Choroid plexus epithelial cell (primary cell): ENCODE measurements at regions not wholly inside any gene's neighbourhood (a gene's known extent, or its start where the extent isn't known, plus 50 kb on each side); places are given as distances from the start of the nearest gene placed in this dataset.
"Not testable (repeated sequence)": the region's sequence is repeated elsewhere in the genome, so short reads cannot be mapped to it uniquely, and the experiment has no call there.

Source experiments
- DNase-seq: peaks from one replicate; pipeline ENCODE4 v3.0.0-alpha.2; 2010; ENCODE audit warnings: low read depth
- H3K4me3 ChIP-seq: 2 replicates; pipeline ENCODE4 v1.5.1; 2011; ENCODE audit warnings: low read depth, mild to moderate bottlenecking, control low read depth, low read length, moderate library complexity
- CTCF ChIP-seq: conservative IDR thresholded peaks from 2 replicates; pipeline ENCODE4 v1.5.1; 2011; ENCODE audit warnings: low read depth, mild to moderate bottlenecking, control low read depth, inconsistent platforms, low read length, moderate library complexity

GRCh38 chr6:119942078-119942752, 592.7 kb upstream of the MAN1A1 start:
- no peak for TF ChIP-seq CTCF
- DNase-seq: no peak

GRCh38 chr6:119938752-119939151, 589.2 kb upstream of the MAN1A1 start:
- no peak for TF ChIP-seq CTCF

More at GRCh38 chr6:119942078-119942752, 592.7 kb upstream of the MAN1A1 start:
- no peak overlapping the region for H3K4me3 ChIP-seq

GRCh38 chr6:119934816-119935215, 585.3 kb upstream of the MAN1A1 start:
- H3K4me3 ChIP-seq: no peak overlapping the region
- no peak for DNase-seq
- TF ChIP-seq CTCF: no peak

More at GRCh38 chr6:119938752-119939151, 589.2 kb upstream of the MAN1A1 start:
- no peak overlapping the region for H3K4me3 ChIP-seq
- no peak for DNase-seq

- no peak for TF ChIP-seq CTCF
- no peak for DNase-seq
- no peak overlapping the region for H3K4me3 ChIP-seq
Observed at GRCh38 chr6:119929121-119929520, 579.6 kb upstream of the MAN1A1 start.

GRCh38 chr6:119924888-119925287, 575.3 kb upstream of the MAN1A1 start:
- not testable (repeated sequence) for H3K4me3 ChIP-seq, DNase-seq

DNA sequence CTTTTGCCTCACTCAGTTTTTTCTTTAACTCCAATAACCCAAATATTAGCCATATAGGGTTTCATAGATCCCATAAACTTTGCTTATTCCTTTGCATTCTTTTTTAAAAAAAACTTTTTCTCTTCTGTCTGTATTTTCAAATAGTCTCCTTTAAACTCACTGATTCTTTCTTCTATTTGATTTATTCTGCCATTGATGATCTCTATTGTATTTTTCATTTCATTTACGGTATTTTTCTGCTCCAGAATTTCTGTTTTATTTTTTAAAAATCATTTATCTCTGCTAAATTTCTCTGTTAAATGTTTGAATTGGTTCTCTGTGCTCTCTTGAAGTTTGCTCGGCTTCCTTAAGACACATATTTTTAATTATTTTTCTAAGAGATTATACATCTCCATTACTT, 573.3 kb upstream of the MAN1A1 start:
- no peak for DNase-seq
- TF ChIP-seq CTCF: no peak
- H3K4me3 ChIP-seq: no peak overlapping the region

- H3K4me3 ChIP-seq: no peak overlapping the region
- no peak for TF ChIP-seq CTCF
- no peak for DNase-seq
Observed at GRCh38 chr6:119921491-119922010, 572.0 kb upstream of the MAN1A1 start.
